GM12878 (cell line): ENCODE measurements at regions not wholly inside any gene's neighbourhood (a gene's known extent, or its start where the extent isn't known, plus 50 kb on each side); places are given as distances from the start of the nearest gene placed in this dataset.

Experiments used
- ATAC-seq: fragments of 200-7000 bp; cut with Tn5 transposase; 3 replicates; pipeline ENCODE4 v1.9.1; 2020; ENCODE audit warnings: mild to moderate bottlenecking, moderate library complexity
- BruUV-seq: library from RNA; stranded (reverse); fragments of 400-500 nt; replicated peaks from 2 replicates; lab custom pipeline; 2021; lab: Mats Ljungman, UMichigan
- CTCF ChIA-PET: fragments of 300-600 bp; sonication (Branson Sonifier 250); formaldehyde crosslinking; extraction: SDS; loops from one replicate; lab custom pipeline; 2021; ENCODE audit warnings: inconsistent platforms; lab: Yijun Ruan, JAX
- POLR2A ChIA-PET: fragments of 350-600 bp; formaldehyde crosslinking; extraction: SDS; loops from one replicate; lab custom pipeline; 2021; ENCODE audit warnings: inconsistent platforms; lab: Charles Lee
- RAD21 ChIA-PET: fragments of 300-600 bp; sonication (Branson Sonifier 250); formaldehyde crosslinking; loops from one replicate; lab custom pipeline; 2023; ENCODE audit warnings: antibody characterized with exemption; ENCODE audit not compliant: unreplicated experiment; lab: Charles Lee
- SMC1A ChIA-PET: fragments of 300-600 bp; sonication (Branson Sonifier 250); formaldehyde crosslinking; loops from one replicate; lab custom pipeline; 2023; ENCODE audit not compliant: unreplicated experiment, uncharacterized antibody; lab: Charles Lee
- DNase-seq: peaks from one replicate; pipeline ENCODE4 v3.0.0-alpha.2; 2011; ENCODE audit warnings: low read depth, low spot score
- FAIRE-seq: peaks from 3 replicates; lab custom pipeline; 2011; peaks lifted over from hg19 to GRCh38; lab: Jason Lieb, UNC
- H2AFZ ChIP-seq: 2 replicates; pipeline ENCODE4 v1.6.0; 2011; ENCODE audit warnings: low read depth, low read length, control low read depth; ENCODE audit not compliant: control insufficient read depth
- H3K27ac ChIP-seq: 2 replicates; pipeline ENCODE4 v1.5.1; 2011; ENCODE audit warnings: control low read depth; ENCODE audit not compliant: control insufficient read depth, insufficient read depth
- H3K27me3 ChIP-seq, 2 experiments: replicated peaks in 1 of 2; 2 replicates each; pipeline versions ENCODE4 v1.6.0 to v1.6.1; 2011; ENCODE audit warnings: low read length in 1 of 2; ENCODE audit not compliant: control insufficient read depth in 2 of 2, insufficient read depth in 2 of 2
- H3K36me3 ChIP-seq, 2 experiments: 2 replicates each; pipeline ENCODE4 v1.5.1; 2011; ENCODE audit warnings: low read length in 1 of 2; ENCODE audit not compliant: control insufficient read depth in 2 of 2, insufficient read depth in 2 of 2
- H3K4me1 ChIP-seq: 2 replicates; pipeline ENCODE4 v1.6.1; 2011; ENCODE audit warnings: mild to moderate bottlenecking, low read length, moderate library complexity, mixed read lengths; ENCODE audit not compliant: control insufficient read depth, insufficient read depth
- H3K4me2 ChIP-seq: 2 replicates; pipeline ENCODE4 v1.6.0; 2011; ENCODE audit warnings: control low read depth; ENCODE audit not compliant: control insufficient read depth, insufficient read depth
- H3K4me3 ChIP-seq: fragments of 200-600 bp; sonication (generic); 2 replicates; pipeline ENCODE4 v1.5.1; 2016
- H3K79me2 ChIP-seq: 2 replicates; pipeline ENCODE4 v1.6.0; 2011; ENCODE audit warnings: low read length; ENCODE audit not compliant: control insufficient read depth, insufficient read depth
- H3K9ac ChIP-seq: 2 replicates; pipeline ENCODE4 v1.8.0; 2011; ENCODE audit warnings: low read length, control low read depth, mixed read lengths; ENCODE audit not compliant: control insufficient read depth, insufficient read depth
- H3K9me3 ChIP-seq: replicated peaks from 3 replicates; pipeline ENCODE4 v1.5.1; 2011; ENCODE audit warnings: mild to moderate bottlenecking, low read length; ENCODE audit not compliant: control insufficient read depth, insufficient read depth
- H4K20me1 ChIP-seq: 2 replicates; pipeline ENCODE4 v1.6.0; 2011; ENCODE audit not compliant: control insufficient read depth, insufficient read depth
- FOS ChIP-seq: IDR thresholded peaks from 3 replicates; pipeline ENCODE4 v1.6.1; 2011; ENCODE audit warnings: borderline replicate concordance; ENCODE audit not compliant: insufficient read length; ENCODE audit errors: extremely low read depth
- GABPA ChIP-seq: IDR thresholded peaks from 2 replicates; pipeline ENCODE4 v1.6.1; 2014; ENCODE audit warnings: antibody characterized with exemption, low read depth, mild to moderate bottlenecking, inconsistent platforms
- HDGF ChIP-seq: fragments of 450-650 bp; IDR thresholded peaks from 2 replicates; pipeline ENCODE4 v1.6.1; 2016; ENCODE audit warnings: antibody characterized with exemption
- IKZF2 ChIP-seq, 2 experiments: fragments of 450-650 bp; IDR thresholded peaks; 2 replicates each; pipeline ENCODE4 v1.6.1; 2017; ENCODE audit warnings: mild to moderate bottlenecking in 2 of 2, moderate library complexity in 2 of 2
- JUND ChIP-seq: IDR thresholded peaks from 2 replicates; pipeline ENCODE4 v1.6.1; 2012; ENCODE audit warnings: low read depth, mild to moderate bottlenecking, low read length, improper control_type of control experiment, moderate library complexity
- NR2C2 ChIP-seq: IDR thresholded peaks from 2 replicates; pipeline ENCODE4 v1.6.1; 2011; ENCODE audit warnings: borderline replicate concordance, low read depth; ENCODE audit not compliant: control insufficient read depth, insufficient read length
- PAX5 ChIP-seq: IDR thresholded peaks from 2 replicates; pipeline ENCODE4 v1.6.1; 2011; ENCODE audit warnings: low read depth, low read length, borderline replicate concordance
- POLR2AphosphoS2 ChIP-seq: IDR thresholded peaks from 2 replicates; pipeline ENCODE4 v1.6.1; 2011; ENCODE audit warnings: low read depth, mild to moderate bottlenecking, low read length, improper control_type of control experiment, moderate library complexity
- PRDM15 ChIP-seq: fragments of 450-650 bp; formaldehyde crosslinking; IDR thresholded peaks from 2 replicates; pipeline ENCODE4 v1.4.0; 2020; ENCODE audit warnings: mild to moderate bottlenecking, moderate library complexity
- RBBP5 ChIP-seq: fragments of 200-600 bp; sonication (generic); conservative IDR thresholded peaks from 2 replicates; pipeline ENCODE4 v1.6.1; 2016
- SMAD1 ChIP-seq: fragments of 450-650 bp; IDR thresholded peaks from 2 replicates; pipeline ENCODE4 v1.6.1; 2018; ENCODE audit warnings: mild to moderate bottlenecking, low read depth; ENCODE audit not compliant: partially characterized antibody
- SREBF2 ChIP-seq: IDR thresholded peaks from 2 replicates; pipeline ENCODE4 v1.6.1; 2012; ENCODE audit warnings: mild to moderate bottlenecking, low read length
- TAF1 ChIP-seq: IDR thresholded peaks from 2 replicates; pipeline ENCODE4 v1.6.1; 2011; ENCODE audit warnings: mild to moderate bottlenecking, low read depth, low read length, borderline replicate concordance
- TCF3 ChIP-seq: IDR thresholded peaks from 2 replicates; pipeline ENCODE4 v1.6.1; 2012; ENCODE audit warnings: low read depth, mild to moderate bottlenecking, low read length, borderline replicate concordance; ENCODE audit not compliant: insufficient read depth
- YY1 ChIP-seq: IDR thresholded peaks from 2 replicates; pipeline ENCODE4 v1.6.1; 2011; ENCODE audit warnings: low read depth, mild to moderate bottlenecking, low read length
- ZBTB33 ChIP-seq: fragments of 450-650 bp; IDR thresholded peaks from 2 replicates; pipeline ENCODE4 v1.6.1; 2017; ENCODE audit warnings: mild to moderate bottlenecking
- ZNF217 ChIP-seq: fragments of 450-650 bp; IDR thresholded peaks from 2 replicates; pipeline ENCODE4 v1.6.1; 2017; ENCODE audit warnings: antibody characterized with exemption, mild to moderate bottlenecking
- WGBS: methylation state at CpG from one replicate; pipeline ENCODE4 v1.1.6; 2016; ENCODE audit warnings: low lambda C conversion rate; ENCODE audit not compliant: insufficient replicate concordance, insufficient coverage; ENCODE audit errors: missing lambda C conversion rate; 5-methylcytosine and 5-hydroxymethylcytosine counted together
- in situ Hi-C: fragments of 300-500 bp; cut with MboI; formaldehyde crosslinking; loops from 9 replicates; pipeline ENCODE4 v1.14.3; 2018; ENCODE audit warnings: mixed read lengths
- intact Hi-C: fragments of 100-400 bp; cut with micrococcal nuclease; formaldehyde crosslinking; loops from one replicate; pipeline ENCODE4 v1.14.2; 2022; ENCODE audit not compliant: unreplicated experiment
- TF ChIP-seq, protein P1 (sequence below): fragments of 150-350 bp; IDR thresholded peaks from 2 replicates; pipeline ENCODE4 v1.6.1; 2016; ENCODE audit warnings: low read depth, low read length

GRCh38 chr13:105342281-105342820 lies 1193.1 kb downstream of the EFNB2 start:
- CTCF ChIA-PET = no interaction called here
- no peaks in the 10 kb centered on the region for H4K20me1 ChIP-seq
- H3K9me3 ChIP-seq = no peaks in the 10 kb centered on the region
- in situ Hi-C loops = no loop called here
- H3K4me2 ChIP-seq = no peak overlapping the region
- H3K79me2 ChIP-seq = no peaks in the 10 kb centered on the region
- ATAC-seq (no peak), DNase-seq (no peak), FAIRE-seq (no peak)
- no peaks in the 10 kb centered on the region for H3K36me3 ChIP-seq
- no peak overlapping the region for H3K27ac ChIP-seq
- BruUV-seq = no TSS peak
- POLR2A ChIA-PET = no interaction called here
- SMC1A ChIA-PET = no interaction called here
- no peak overlapping the region for H3K9ac ChIP-seq
- WGBS = 39% methylated on average over 11 of the region's 11 CpGs
- H3K27me3 ChIP-seq = no peaks in the 10 kb centered on the region
- no peak overlapping the region for H2AFZ ChIP-seq
- no peaks in the 10 kb centered on the region for H3K4me1 ChIP-seq
- H3K4me3 ChIP-seq = no peak overlapping the region
- intact Hi-C loops = no loop called here
- RAD21 ChIA-PET = no interaction called here
- TF ChIP-seq GABPA = no peak
- no peak for TF ChIP-seq IKZF2 (IDR thresholded peaks at IDR 0.05)
- no peak for TF ChIP-seq POLR2AphosphoS2
- no peak for TF ChIP-seq TAF1
- TF ChIP-seq ZBTB33 = no peak
- no peak for TF ChIP-seq HDGF
- no peak for TF ChIP-seq ZNF217
- no peak for TF ChIP-seq YY1
- no peak for TF ChIP-seq TCF3
- no peak for TF ChIP-seq JUND
- no peak for TF ChIP-seq FOS
- TF ChIP-seq PRDM15 (CRISPR knock-in tag) = no peak
- TF ChIP-seq NR2C2 = no peak
- TF ChIP-seq, protein P1, sequence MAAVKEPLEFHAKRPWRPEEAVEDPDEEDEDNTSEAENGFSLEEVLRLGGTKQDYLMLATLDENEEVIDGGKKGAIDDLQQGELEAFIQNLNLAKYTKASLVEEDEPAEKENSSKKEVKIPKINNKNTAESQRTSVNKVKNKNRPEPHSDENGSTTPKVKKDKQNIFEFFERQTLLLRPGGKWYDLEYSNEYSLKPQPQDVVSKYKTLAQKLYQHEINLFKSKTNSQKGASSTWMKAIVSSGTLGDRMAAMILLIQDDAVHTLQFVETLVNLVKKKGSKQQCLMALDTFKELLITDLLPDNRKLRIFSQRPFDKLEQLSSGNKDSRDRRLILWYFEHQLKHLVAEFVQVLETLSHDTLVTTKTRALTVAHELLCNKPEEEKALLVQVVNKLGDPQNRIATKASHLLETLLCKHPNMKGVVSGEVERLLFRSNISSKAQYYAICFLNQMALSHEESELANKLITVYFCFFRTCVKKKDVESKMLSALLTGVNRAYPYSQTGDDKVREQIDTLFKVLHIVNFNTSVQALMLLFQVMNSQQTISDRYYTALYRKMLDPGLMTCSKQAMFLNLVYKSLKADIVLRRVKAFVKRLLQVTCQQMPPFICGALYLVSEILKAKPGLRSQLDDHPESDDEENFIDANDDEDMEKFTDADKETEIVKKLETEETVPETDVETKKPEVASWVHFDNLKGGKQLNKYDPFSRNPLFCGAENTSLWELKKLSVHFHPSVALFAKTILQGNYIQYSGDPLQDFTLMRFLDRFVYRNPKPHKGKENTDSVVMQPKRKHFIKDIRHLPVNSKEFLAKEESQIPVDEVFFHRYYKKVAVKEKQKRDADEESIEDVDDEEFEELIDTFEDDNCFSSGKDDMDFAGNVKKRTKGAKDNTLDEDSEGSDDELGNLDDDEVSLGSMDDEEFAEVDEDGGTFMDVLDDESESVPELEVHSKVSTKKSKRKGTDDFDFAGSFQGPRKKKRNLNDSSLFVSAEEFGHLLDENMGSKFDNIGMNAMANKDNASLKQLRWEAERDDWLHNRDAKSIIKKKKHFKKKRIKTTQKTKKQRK = no peak
- no peak for TF ChIP-seq RBBP5
- no peak for TF ChIP-seq PAX5
- TF ChIP-seq SREBF2 = no peak
- TF ChIP-seq SMAD1 = no peak
